HFF-Myc (cell line): ENCODE measurements at regions not wholly inside any gene's neighbourhood (a gene's known extent, or its start where the extent isn't known, plus 50 kb on each side); places are given as distances from the start of the nearest gene placed in this dataset.

Experiments used
- DNase-seq: peaks from one replicate; pipeline ENCODE4 v3.0.0-alpha.2; 2011; ENCODE audit warnings: low read depth; ENCODE audit errors: extremely low read depth
- H3K4me3 ChIP-seq: replicated peaks from 2 replicates; pipeline ENCODE4 v1.5.1; 2011; ENCODE audit warnings: low read depth, mild to moderate bottlenecking, control low read depth, low read length
- TF ChIP-seq, protein P1 (sequence below): IDR thresholded peaks from 2 replicates; pipeline ENCODE4 v1.5.1; 2012; ENCODE audit warnings: mild to moderate bottlenecking, low read depth, low read length, control low read depth; ENCODE audit errors: missing control alignments

DNA sequence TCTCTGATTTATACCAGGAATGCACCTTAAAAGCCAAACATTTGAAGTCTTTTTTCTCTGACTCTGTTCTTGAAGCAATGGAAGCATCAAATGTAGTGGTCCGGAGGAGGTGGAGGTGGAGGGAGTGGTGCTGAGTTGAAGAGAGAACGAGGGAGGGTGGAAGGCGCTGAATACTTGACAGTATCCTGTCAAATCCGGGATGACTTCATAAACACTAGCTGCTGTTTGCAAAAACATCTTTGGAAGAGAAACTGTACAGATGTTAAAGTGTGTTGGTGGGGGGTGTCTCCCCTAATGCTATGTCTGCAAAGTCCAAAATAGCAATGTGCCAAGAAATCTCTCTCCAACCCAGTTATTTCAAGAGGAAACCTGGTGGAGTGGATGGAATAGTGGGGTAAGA is 328.5 kb upstream of the AUTS2 start:
- TF ChIP-seq, protein P1, sequence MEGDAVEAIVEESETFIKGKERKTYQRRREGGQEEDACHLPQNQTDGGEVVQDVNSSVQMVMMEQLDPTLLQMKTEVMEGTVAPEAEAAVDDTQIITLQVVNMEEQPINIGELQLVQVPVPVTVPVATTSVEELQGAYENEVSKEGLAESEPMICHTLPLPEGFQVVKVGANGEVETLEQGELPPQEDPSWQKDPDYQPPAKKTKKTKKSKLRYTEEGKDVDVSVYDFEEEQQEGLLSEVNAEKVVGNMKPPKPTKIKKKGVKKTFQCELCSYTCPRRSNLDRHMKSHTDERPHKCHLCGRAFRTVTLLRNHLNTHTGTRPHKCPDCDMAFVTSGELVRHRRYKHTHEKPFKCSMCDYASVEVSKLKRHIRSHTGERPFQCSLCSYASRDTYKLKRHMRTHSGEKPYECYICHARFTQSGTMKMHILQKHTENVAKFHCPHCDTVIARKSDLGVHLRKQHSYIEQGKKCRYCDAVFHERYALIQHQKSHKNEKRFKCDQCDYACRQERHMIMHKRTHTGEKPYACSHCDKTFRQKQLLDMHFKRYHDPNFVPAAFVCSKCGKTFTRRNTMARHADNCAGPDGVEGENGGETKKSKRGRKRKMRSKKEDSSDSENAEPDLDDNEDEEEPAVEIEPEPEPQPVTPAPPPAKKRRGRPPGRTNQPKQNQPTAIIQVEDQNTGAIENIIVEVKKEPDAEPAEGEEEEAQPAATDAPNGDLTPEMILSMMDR, result no peak
- no peak for DNase-seq
- H3K4me3 ChIP-seq, result no peak overlapping the region

DNA sequence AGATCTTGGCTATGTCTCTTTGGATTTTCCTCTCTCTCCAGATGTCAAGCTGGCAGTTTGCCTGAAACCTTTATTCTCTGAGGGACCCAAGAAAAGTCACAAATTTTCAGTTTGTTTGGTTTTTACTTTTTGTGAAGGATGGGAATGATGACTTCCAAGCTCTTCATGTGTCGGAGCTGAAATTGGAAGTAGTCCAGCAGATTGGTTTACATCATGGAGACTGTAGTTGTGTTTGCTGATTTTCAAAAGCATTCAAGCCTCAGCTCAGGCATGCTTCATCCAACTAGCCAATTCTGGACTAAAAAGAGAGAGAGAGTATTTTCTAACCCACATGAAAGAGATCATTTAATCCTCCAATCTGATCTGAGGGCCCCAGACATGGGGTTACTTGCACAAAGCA is 326.2 kb upstream of the AUTS2 start:
- DNase-seq, result no peak
- TF ChIP-seq, protein P1, result no peak
- H3K4me3 ChIP-seq, result no peak overlapping the region

DNA sequence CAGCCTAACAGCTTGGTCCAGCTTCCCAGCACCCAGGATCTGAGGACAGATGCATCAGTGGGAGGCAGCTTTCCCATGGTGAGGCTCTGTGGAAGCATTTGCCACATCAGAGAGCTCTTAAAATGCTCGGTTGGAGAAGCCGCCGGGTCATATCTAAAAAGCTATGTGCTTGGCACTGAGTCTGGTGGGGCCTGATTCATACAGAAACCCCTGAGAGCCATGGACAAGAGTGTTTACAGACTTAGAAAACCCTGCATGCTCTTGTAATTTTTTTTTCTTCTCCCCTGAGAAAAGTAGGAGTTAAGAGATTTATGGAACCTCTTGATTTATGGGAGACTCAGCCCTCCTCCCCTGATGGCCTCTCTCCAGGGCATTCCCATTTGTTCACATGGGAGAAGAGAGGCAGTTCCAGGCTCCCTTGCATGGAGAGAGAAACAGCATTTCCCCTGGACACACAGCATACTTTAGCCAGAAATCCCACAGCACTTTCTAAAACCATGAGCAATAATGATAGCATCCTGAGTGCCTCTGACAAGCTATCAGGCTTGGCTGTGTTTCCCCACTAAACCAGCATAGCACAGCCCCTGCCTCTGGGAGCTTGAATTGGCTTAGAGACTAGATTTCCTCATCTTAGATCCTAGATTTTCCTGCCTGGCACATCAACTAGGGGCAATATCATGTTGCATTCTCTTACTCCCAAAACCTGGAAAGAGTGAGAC is 322.1 kb upstream of the AUTS2 start:
- H3K4me3 ChIP-seq, result no peak overlapping the region
- no peak for DNase-seq
- TF ChIP-seq, protein P1, result no peak

DNA sequence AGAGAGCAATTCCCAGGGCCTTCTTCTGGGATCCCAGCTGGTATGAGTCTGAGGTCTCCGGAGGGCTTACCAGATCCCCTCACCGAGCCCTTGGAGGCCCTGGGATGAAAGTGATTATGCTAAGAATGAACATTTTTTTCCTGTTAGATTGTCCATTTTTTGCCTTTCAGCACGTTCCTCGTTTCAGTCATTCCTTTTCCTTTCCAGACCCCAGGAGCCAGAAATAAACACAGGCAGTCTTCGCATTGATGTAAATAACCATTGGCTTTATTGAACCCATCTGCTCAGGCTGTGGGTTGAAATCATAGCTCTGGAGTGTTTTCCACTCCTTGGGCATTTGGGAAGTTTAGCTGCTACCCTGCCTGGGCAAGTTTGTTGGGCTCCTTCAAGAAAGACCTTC is 320.9 kb upstream of the AUTS2 start:
- TF ChIP-seq, protein P1, result no peak
- no peak overlapping the region for H3K4me3 ChIP-seq
- no peak for DNase-seq

DNA sequence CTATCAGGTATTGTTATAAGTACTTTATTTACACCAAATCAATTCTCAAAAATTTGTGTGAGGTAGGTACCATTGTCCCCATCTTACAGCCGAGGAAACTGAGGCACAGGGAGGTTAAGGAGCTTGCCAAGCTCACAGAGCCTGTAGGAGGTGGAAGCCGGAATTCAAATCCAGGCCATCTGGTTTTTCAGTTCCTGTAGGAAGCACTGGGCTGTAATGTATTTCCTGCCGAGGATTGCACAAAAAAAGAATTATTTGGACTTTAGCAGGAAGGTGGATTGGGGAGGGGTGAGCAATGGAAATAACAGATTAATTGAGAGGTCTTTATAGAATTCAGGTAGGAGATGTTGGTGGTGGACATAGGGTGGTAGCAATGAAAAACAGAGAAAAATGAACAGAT is 315.3 kb upstream of the AUTS2 start:
- H3K4me3 ChIP-seq, result no peak overlapping the region
- DNase-seq, result no peak
- TF ChIP-seq, protein P1, result no peak

DNA sequence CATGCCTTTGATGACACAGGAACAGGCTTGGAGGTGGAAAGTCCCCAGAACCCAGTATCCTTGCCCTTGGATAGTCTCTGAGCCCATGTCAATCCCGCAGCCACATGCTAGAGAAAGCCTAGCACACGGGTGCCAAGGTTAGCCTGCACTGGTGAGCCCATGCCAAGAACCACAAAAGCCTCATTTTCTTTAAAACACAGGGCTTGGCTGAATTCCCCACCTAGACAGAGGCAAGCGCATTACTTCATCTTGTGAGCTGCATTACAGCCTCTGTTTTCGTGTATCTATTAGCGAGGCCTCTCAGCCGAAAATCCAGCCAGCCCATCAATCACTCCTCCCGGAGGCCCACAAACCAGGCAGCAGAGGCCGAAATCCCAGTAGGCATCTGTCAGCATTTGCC is 314.9 kb upstream of the AUTS2 start:
- no peak for DNase-seq
- TF ChIP-seq, protein P1, result no peak
- no peak overlapping the region for H3K4me3 ChIP-seq

DNA sequence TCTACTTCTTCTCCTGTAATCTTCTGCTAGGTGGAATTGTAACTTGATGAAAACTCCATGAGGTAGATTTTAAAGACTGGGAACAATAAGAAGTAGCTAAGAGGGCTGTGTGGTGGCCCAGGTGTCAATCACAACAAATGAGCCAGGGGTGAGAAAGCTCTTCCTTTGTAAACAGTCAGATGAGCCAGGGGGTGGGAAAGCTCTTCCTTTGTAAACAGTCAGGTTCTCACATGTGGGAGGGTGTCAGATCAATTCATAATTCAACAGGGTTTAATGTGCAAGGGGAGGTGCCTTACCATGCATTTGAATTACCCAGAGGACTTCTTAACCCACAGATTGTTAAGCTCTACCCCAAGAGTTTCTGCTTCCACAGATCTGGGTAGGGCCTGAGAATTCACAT is 312.4 kb upstream of the AUTS2 start:
- no peak overlapping the region for H3K4me3 ChIP-seq
- DNase-seq, result no peak
- TF ChIP-seq, protein P1, result no peak
